MM.1S (cell line): ENCODE measurements at regions not wholly inside any gene's neighbourhood (a gene's known extent, or its start where the extent isn't known, plus 50 kb on each side); places are given as distances from the start of the nearest gene placed in this dataset.

Experiments used
- DNase-seq: peaks from one replicate; pipeline ENCODE4 v3.0.0-alpha.2; 2015
- H2AFZ ChIP-seq: fragments of 300-600 bp; sonication (generic); 2 replicates; pipeline ENCODE4 v1.6.0; 2016; ENCODE audit warnings: antibody characterized with exemption, low read length
- H3F3A ChIP-seq: fragments of 300-600 bp; sonication (generic); 2 replicates; pipeline ENCODE4 v1.6.1; 2016; ENCODE audit warnings: mild to moderate bottlenecking, antibody characterized with exemption, low read length, moderate library complexity, mixed read lengths; ENCODE audit not compliant: insufficient read depth
- H3K27ac ChIP-seq: fragments of 300-600 bp; sonication (generic); 2 replicates; pipeline ENCODE4 v1.5.1; 2016; ENCODE audit warnings: mild to moderate bottlenecking, low read length
- H3K27me3 ChIP-seq: fragments of 300-600 bp; sonication (generic); replicated peaks from 2 replicates; pipeline ENCODE4 v1.6.0; 2016; ENCODE audit warnings: low read length; ENCODE audit not compliant: insufficient read depth
- H3K36me3 ChIP-seq: fragments of 300-600 bp; sonication (generic); replicated peaks from 2 replicates; pipeline ENCODE4 v1.6.1; 2016; ENCODE audit warnings: mild to moderate bottlenecking, low read length, mixed read lengths; ENCODE audit not compliant: insufficient read depth
- H3K4me1 ChIP-seq: fragments of 300-600 bp; sonication (generic); 2 replicates; pipeline ENCODE4 v1.6.1; 2016; ENCODE audit warnings: low read length, mixed read lengths
- H3K4me2 ChIP-seq: fragments of 300-600 bp; sonication (generic); 2 replicates; pipeline ENCODE4 v1.6.0; 2016; ENCODE audit warnings: low read depth, low read length
- H3K4me3 ChIP-seq: fragments of 300-600 bp; sonication (generic); 2 replicates; pipeline ENCODE4 v1.5.1; 2016; ENCODE audit warnings: low read length, mixed read lengths
- H3K79me2 ChIP-seq: fragments of 300-600 bp; sonication (generic); 2 replicates; pipeline ENCODE4 v1.6.1; 2016; ENCODE audit warnings: mixed run types, low read length, mixed read lengths
- H3K9ac ChIP-seq: fragments of 300-600 bp; sonication (generic); 2 replicates; pipeline ENCODE4 v1.6.1; 2016; ENCODE audit warnings: low read length, mixed read lengths
- H3K9me2 ChIP-seq: fragments of 300-600 bp; sonication (generic); replicated peaks from 2 replicates; pipeline ENCODE4 v1.6.1; 2016; ENCODE audit warnings: mild to moderate bottlenecking, low read length, mixed read lengths; ENCODE audit not compliant: insufficient read depth
- H3K9me3 ChIP-seq: fragments of 300-600 bp; sonication (generic); replicated peaks from 2 replicates; pipeline ENCODE4 v1.6.1; 2016; ENCODE audit warnings: mild to moderate bottlenecking, low read length, mixed read lengths; ENCODE audit not compliant: insufficient read depth
- H4K20me1 ChIP-seq: fragments of 300-600 bp; sonication (generic); 2 replicates; pipeline ENCODE4 v1.6.1; 2016; ENCODE audit warnings: mild to moderate bottlenecking, low read length, moderate library complexity, mixed read lengths; ENCODE audit not compliant: insufficient read depth
- CTCF ChIP-seq: fragments of 300-600 bp; sonication (generic); IDR thresholded peaks from 2 replicates; pipeline ENCODE4 v1.5.1; 2016; ENCODE audit warnings: antibody characterized with exemption, low read length, mixed read lengths
- EZH2 ChIP-seq: fragments of 300-600 bp; sonication (generic); optimal IDR thresholded peaks from 2 replicates; pipeline ENCODE3; 2017; ENCODE audit warnings: low read depth, mild to moderate bottlenecking, antibody characterized with exemption, low read length, mixed read lengths
- EZH2phosphoT487 ChIP-seq: fragments of 300-600 bp; sonication (generic); IDR thresholded peaks from 2 replicates; pipeline ENCODE4 v1.6.1; 2018; ENCODE audit warnings: antibody characterized with exemption, low read length

- no peaks in the 10 kb centered on the region for H3K9me2 ChIP-seq
- H3K36me3 ChIP-seq, result no peaks in the 10 kb centered on the region
- H3F3A ChIP-seq, result no peaks in the 10 kb centered on the region
- H3K79me2 ChIP-seq, result no peaks in the 10 kb centered on the region
- H2AFZ ChIP-seq, result no peak overlapping the region
- H3K4me1 ChIP-seq, result no peaks in the 10 kb centered on the region
- TF ChIP-seq EZH2 (no peak), EZH2phosphoT487 (no peak), CTCF (no peak)
- H3K9me3 ChIP-seq, result no peaks in the 10 kb centered on the region
- no peaks in the 10 kb centered on the region for H4K20me1 ChIP-seq
- no peak overlapping the region for H3K27ac ChIP-seq
- no peaks in the 10 kb centered on the region for H3K27me3 ChIP-seq
- H3K9ac ChIP-seq, result no peak overlapping the region
- no peak overlapping the region for H3K4me3 ChIP-seq
- H3K4me2 ChIP-seq, result no peak overlapping the region
- DNase-seq, result no peak
Measured at GRCh38 chr4:112942077-112942476, 107.4 kb upstream of the ANK2 start.

DNA sequence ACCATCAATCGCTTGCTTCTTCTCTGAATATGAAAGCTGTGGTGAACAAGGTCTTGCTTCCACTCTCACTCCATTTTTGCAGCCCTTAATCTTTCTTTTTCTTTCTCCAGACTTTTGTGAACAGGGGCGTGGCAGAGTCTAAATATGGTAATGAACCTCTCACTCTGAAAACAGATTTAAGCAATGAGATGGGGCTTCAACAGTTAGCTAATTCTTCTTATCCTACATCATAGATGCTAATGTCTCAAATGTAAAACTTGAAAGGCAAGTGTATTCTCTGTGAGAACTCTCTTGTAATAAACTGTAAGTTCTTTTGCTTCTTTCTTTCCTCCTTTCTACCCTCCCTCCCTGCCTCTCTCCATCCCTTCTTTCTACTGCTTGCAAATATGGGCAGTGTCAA, 106.5 kb upstream of the ANK2 start:
- Histone ChIP-seq H3K9me3 (no peaks in the 10 kb centered on the region), H3K4me2 (no peak overlapping the region), H3K27ac (no peak overlapping the region), H3K9me2 (no peaks in the 10 kb centered on the region), H3K9ac (no peak overlapping the region), H2AFZ (no peak overlapping the region), H3K27me3 (no peaks in the 10 kb centered on the region), H3K79me2 (no peaks in the 10 kb centered on the region), H3K4me1 (no peaks in the 10 kb centered on the region), H3K4me3 (no peak overlapping the region), H4K20me1 (no peaks in the 10 kb centered on the region), H3F3A (no peaks in the 10 kb centered on the region), H3K36me3 (no peaks in the 10 kb centered on the region)
- DNase-seq, result no peak
- TF ChIP-seq EZH2, result no peak
- no peak for TF ChIP-seq CTCF
- TF ChIP-seq EZH2phosphoT487, result no peak

DNA sequence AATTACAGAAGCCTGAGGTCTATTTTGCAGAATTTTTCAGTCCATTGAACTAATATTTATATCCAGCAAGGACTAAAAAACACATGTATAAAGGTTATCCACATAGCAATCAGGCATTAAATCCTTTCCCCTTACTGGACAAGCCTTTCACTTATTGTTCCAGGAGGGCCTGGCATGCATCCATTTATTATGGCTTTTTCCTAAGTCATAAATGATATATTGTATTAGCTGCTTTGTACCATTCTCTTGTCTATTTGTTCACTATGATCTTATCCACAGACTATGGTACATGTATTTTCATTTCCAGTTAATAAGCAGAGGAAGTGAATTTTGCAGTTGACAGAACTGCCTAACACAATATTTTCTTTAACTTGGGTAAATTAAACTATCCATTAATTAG, 105.4 kb upstream of the ANK2 start:
- no peak overlapping the region for H3K4me2 ChIP-seq
- no peaks in the 10 kb centered on the region for H3K4me1 ChIP-seq
- no peak overlapping the region for H2AFZ ChIP-seq
- H3K9ac ChIP-seq, result no peak overlapping the region
- H3K27ac ChIP-seq, result no peak overlapping the region
- TF ChIP-seq EZH2, result no peak
- TF ChIP-seq EZH2phosphoT487, result no peak
- TF ChIP-seq CTCF, result no peak
- no peaks in the 10 kb centered on the region for H3K9me3 ChIP-seq
- H3K9me2 ChIP-seq, result no peaks in the 10 kb centered on the region
- H3K36me3 ChIP-seq, result no peaks in the 10 kb centered on the region
- H3F3A ChIP-seq, result no peaks in the 10 kb centered on the region
- no peaks in the 10 kb centered on the region for H4K20me1 ChIP-seq
- H3K4me3 ChIP-seq, result no peak overlapping the region
- H3K79me2 ChIP-seq, result no peaks in the 10 kb centered on the region
- DNase-seq, result no peak
- no peaks in the 10 kb centered on the region for H3K27me3 ChIP-seq

- DNase-seq, result no peak
- Histone ChIP-seq H3K9me3 (no peaks in the 10 kb centered on the region), H3K27ac (no peak overlapping the region), H3K4me3 (no peak overlapping the region), H3K4me1 (no peaks in the 10 kb centered on the region), H3K36me3 (no peaks in the 10 kb centered on the region), H3F3A (no peaks in the 10 kb centered on the region), H2AFZ (no peak overlapping the region), H3K9me2 (no peaks in the 10 kb centered on the region), H3K9ac (no peak overlapping the region), H3K79me2 (no peaks in the 10 kb centered on the region), H4K20me1 (no peaks in the 10 kb centered on the region), H3K4me2 (no peak overlapping the region), H3K27me3 (no peaks in the 10 kb centered on the region)
- TF ChIP-seq EZH2 (no peak), EZH2phosphoT487 (no peak), CTCF (no peak)
Measured at GRCh38 chr4:112946127-112946526, 103.3 kb upstream of the ANK2 start.
